ENCODE measurements at regions not wholly inside any gene's neighbourhood (a gene's known extent, or its start where the extent isn't known, plus 50 kb on each side); places are given as distances from the start of the nearest gene placed in this dataset.

- TF ChIP-seq CTCF (IDR thresholded peaks at IDR 0.05; ENCODE audit: borderline replicate concordance, control extremely low read depth, extremely low read depth, insufficient read depth, missing control alignments) = no peak
- DNase-seq (ENCODE audit: low spot score) = no peak
- in situ Hi-C loops (cut with MboI; ENCODE audit: low sequenced_read_pairs, unreplicated experiment) = no loop called here
These were observed 436.4 kb upstream of the RBMS3 start for GRCh38 chr3:28844298-28845005.

GRCh38 chr3:28845006-28845324 lies 435.9 kb upstream of the RBMS3 start:
- TF ChIP-seq CTCF (IDR thresholded peaks at IDR 0.05; ENCODE audit: borderline replicate concordance, control extremely low read depth, extremely low read depth, insufficient read depth, missing control alignments) = no peak
- DNase-seq (ENCODE audit: low spot score) = no peak
- in situ Hi-C loops (cut with MboI; ENCODE audit: low sequenced_read_pairs, unreplicated experiment) = no loop called here

- in situ Hi-C loops (cut with MboI; ENCODE audit: low sequenced_read_pairs, unreplicated experiment) = no loop called here
- TF ChIP-seq CTCF (IDR thresholded peaks at IDR 0.05; ENCODE audit: borderline replicate concordance, control extremely low read depth, extremely low read depth, insufficient read depth, missing control alignments) = no peak
- no peak for DNase-seq (ENCODE audit: low spot score)
These were observed 433.8 kb upstream of the RBMS3 start for GRCh38 chr3:28846971-28847478.

- TF ChIP-seq CTCF (IDR thresholded peaks at IDR 0.05; ENCODE audit: borderline replicate concordance, control extremely low read depth, extremely low read depth, insufficient read depth, missing control alignments) = no peak
These were observed 433.1 kb upstream of the RBMS3 start for GRCh38 chr3:28847736-28848135.

GRCh38 chr3:28850186-28850585 lies 430.7 kb upstream of the RBMS3 start:
- DNase-seq (ENCODE audit: low spot score) = no peak
- TF ChIP-seq CTCF (IDR thresholded peaks at IDR 0.05; ENCODE audit: borderline replicate concordance, control extremely low read depth, extremely low read depth, insufficient read depth, missing control alignments) = no peak
- in situ Hi-C loops (cut with MboI; ENCODE audit: low sequenced_read_pairs, unreplicated experiment) = no loop called here

More at GRCh38 chr3:28847736-28848135, 433.1 kb upstream of the RBMS3 start:
- in situ Hi-C loops (cut with MboI; ENCODE audit: low sequenced_read_pairs, unreplicated experiment) = no loop called here
- no peak for DNase-seq (ENCODE audit: low spot score)

GRCh38 chr3:28853830-28854229 lies 427.0 kb upstream of the RBMS3 start:
- no peak for DNase-seq (ENCODE audit: low spot score)
- no peak for TF ChIP-seq CTCF (IDR thresholded peaks at IDR 0.05; ENCODE audit: borderline replicate concordance, control extremely low read depth, extremely low read depth, insufficient read depth, missing control alignments)
- in situ Hi-C loops (cut with MboI; ENCODE audit: low sequenced_read_pairs, unreplicated experiment) = no loop called here
